ENCODE measurements at regions not wholly inside any gene's neighbourhood (a gene's known extent, or its start where the extent isn't known, plus 50 kb on each side); places are given as distances from the start of the nearest gene placed in this dataset.

DNA sequence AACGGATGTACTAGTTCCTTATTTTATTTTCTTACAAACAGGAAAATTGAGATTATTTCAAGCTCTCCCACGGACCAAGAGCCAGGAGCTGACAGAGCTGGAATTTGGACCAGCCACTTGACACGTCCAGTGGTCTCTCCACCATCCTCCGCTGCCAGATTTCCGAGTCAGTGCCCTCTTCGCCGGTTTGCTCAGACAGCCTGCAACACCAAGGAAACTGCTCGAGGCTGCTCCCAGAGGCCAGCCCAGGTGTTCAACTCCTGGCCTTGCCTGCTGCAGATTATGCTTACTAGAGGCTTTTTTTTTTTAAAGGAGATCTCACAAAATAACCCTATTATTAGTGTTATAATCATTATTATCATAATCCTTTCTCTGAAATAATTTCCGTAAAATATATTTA lies 779.8 kb downstream of the RNF144A start:
- H3K79me2 ChIP-seq (ENCODE audit: insufficient read depth, low read depth): no peaks in the 10 kb centered on the region
- H4K20me1 ChIP-seq (ENCODE audit: insufficient read depth): no peaks in the 10 kb centered on the region
- no peak overlapping the region for H2AFZ ChIP-seq (ENCODE audit: low read depth)
- no peak overlapping the region for H3K27ac ChIP-seq
- H3K4me2 ChIP-seq: no peak overlapping the region
- no peaks in the 10 kb centered on the region for H3K36me3 ChIP-seq (ENCODE audit: insufficient read depth)
- H3K27me3 ChIP-seq (ENCODE audit: insufficient read depth, low read depth): no peaks in the 10 kb centered on the region
- no peaks in the 10 kb centered on the region for H3K4me1 ChIP-seq (ENCODE audit: low read depth, poor library complexity, severe bottlenecking)
- H3K9ac ChIP-seq: no peak overlapping the region
- no peak for TF ChIP-seq CTCF (conservative IDR thresholded peaks at IDR 0.05; ENCODE audit: low read depth, low read length)
- H3K4me3 ChIP-seq (IDR thresholded peaks at IDR 0.05; ENCODE audit: insufficient read depth, low read depth, low read length): no peak overlapping the region

- Histone ChIP-seq H3K4me2 (no peak overlapping the region), H3K36me3 (ENCODE audit: insufficient read depth) (no peaks in the 10 kb centered on the region), H3K4me1 (ENCODE audit: low read depth, poor library complexity, severe bottlenecking) (no peaks in the 10 kb centered on the region), H3K4me3 (IDR thresholded peaks at IDR 0.05; ENCODE audit: insufficient read depth, low read depth, low read length) (no peak overlapping the region), H3K27me3 (ENCODE audit: insufficient read depth, low read depth) (no peaks in the 10 kb centered on the region), H2AFZ (ENCODE audit: low read depth) (no peak overlapping the region), H4K20me1 (ENCODE audit: insufficient read depth) (no peaks in the 10 kb centered on the region), H3K9ac (no peak overlapping the region), H3K79me2 (ENCODE audit: insufficient read depth, low read depth) (no peaks in the 10 kb centered on the region), H3K27ac (no peak overlapping the region)
- no peak for TF ChIP-seq CTCF (conservative IDR thresholded peaks at IDR 0.05; ENCODE audit: low read depth, low read length)
Measured at GRCh38 chr2:7701791-7702190, 784.6 kb downstream of the RNF144A start.

- Histone ChIP-seq H3K4me3 (IDR thresholded peaks at IDR 0.05; ENCODE audit: insufficient read depth, low read depth, low read length) (no peak overlapping the region), H3K36me3 (ENCODE audit: insufficient read depth) (no peaks in the 10 kb centered on the region), H3K27ac (no peak overlapping the region), H3K27me3 (ENCODE audit: insufficient read depth, low read depth) (no peaks in the 10 kb centered on the region), H3K4me2 (no peak overlapping the region), H3K9ac (no peak overlapping the region), H3K79me2 (ENCODE audit: insufficient read depth, low read depth) (no peaks in the 10 kb centered on the region), H4K20me1 (ENCODE audit: insufficient read depth) (no peaks in the 10 kb centered on the region), H2AFZ (ENCODE audit: low read depth) (no peak overlapping the region), H3K4me1 (ENCODE audit: low read depth, poor library complexity, severe bottlenecking) (no peaks in the 10 kb centered on the region)
- no peak for TF ChIP-seq CTCF (conservative IDR thresholded peaks at IDR 0.05; ENCODE audit: low read depth, low read length)
Measured at GRCh38 chr2:7703048-7703447, 785.8 kb downstream of the RNF144A start.

DNA sequence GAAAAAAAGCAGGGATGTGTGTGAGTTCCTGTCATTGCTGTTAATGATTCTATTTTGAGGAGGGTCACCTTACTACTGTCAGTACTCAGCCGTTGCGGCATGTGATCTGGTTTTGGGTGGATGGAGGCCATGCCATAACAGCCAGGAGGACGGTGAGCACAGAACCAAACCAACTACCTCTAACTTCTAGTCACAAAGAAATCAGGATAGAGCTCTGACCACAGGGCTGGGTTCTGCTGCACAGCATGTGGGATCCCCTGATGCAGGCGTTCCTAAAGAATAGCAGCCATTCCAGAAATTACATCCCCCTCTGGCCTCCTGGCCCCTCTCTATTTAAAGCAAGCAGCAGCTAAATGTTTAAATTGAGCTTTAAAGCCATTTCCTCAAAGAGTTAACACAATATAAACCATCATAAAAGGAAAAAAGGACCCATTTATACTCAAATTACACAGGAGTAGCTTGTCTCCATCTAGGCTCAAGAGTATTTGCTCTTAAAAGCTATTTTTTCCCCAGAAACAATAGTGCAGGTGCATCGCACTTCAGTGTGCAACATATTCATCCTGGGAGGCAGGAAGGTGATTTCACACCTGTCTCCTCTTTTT lies 786.4 kb downstream of the RNF144A start:
- no peak overlapping the region for H3K4me2 ChIP-seq
- H3K4me1 ChIP-seq (ENCODE audit: low read depth, poor library complexity, severe bottlenecking): no peaks in the 10 kb centered on the region
- no peaks in the 10 kb centered on the region for H3K27me3 ChIP-seq (ENCODE audit: insufficient read depth, low read depth)
- TF ChIP-seq CTCF (conservative IDR thresholded peaks at IDR 0.05; ENCODE audit: low read depth, low read length): no peak
- no peak overlapping the region for H3K27ac ChIP-seq
- no peak overlapping the region for H2AFZ ChIP-seq (ENCODE audit: low read depth)
- H4K20me1 ChIP-seq (ENCODE audit: insufficient read depth): no peaks in the 10 kb centered on the region
- H3K79me2 ChIP-seq (ENCODE audit: insufficient read depth, low read depth): no peaks in the 10 kb centered on the region
- H3K36me3 ChIP-seq (ENCODE audit: insufficient read depth): no peaks in the 10 kb centered on the region
- H3K4me3 ChIP-seq (IDR thresholded peaks at IDR 0.05; ENCODE audit: insufficient read depth, low read depth, low read length): no peak overlapping the region
- H3K9ac ChIP-seq: no peak overlapping the region

Data from KMS-11 (cell line).